Keratinocyte (primary cell): ENCODE measurements at regions not wholly inside any gene's neighbourhood (a gene's known extent, or its start where the extent isn't known, plus 50 kb on each side); places are given as distances from the start of the nearest gene placed in this dataset.

Experiments used
- CTCF ChIP-seq, 3 experiments: IDR thresholded peaks in 1 of 3; conservative IDR thresholded peaks in 1 of 3; optimal IDR thresholded peaks in 1 of 3; 2 replicates in 2 of 3; 3 replicates in 1 of 3; pipeline versions ENCODE3 to v1.5.1; 2011; ENCODE audit warnings: low read length in 3 of 3, mild to moderate bottlenecking in 3 of 3, moderate library complexity in 2 of 3, control low read depth in 1 of 3, inconsistent platforms in 1 of 3; ENCODE audit not compliant: insufficient read depth in 2 of 3; ENCODE audit errors: extremely low read depth in 1 of 3
- EZH2 ChIP-seq: IDR thresholded peaks from one replicate; pipeline ENCODE4 v1.6.1; 2012; ENCODE audit warnings: inconsistent platforms, mild to moderate bottlenecking, low read length, moderate library complexity

- no peak for TF ChIP-seq CTCF (optimal IDR thresholded peaks at IDR 0.05 in 1 of 3, IDR thresholded peaks at IDR 0.05 in 1 of 3, conservative IDR thresholded peaks at IDR 0.05 in 1 of 3; ENCODE audit: extremely low read depth in 1 of 3, insufficient read depth in 2 of 3, low read length in 3 of 3)
- TF ChIP-seq EZH2: no peak
These were observed 248.6 kb upstream of the PLET1 start for GRCh38 chr11:112509300-112509699.
